Loucy (cell line): ENCODE measurements at regions not wholly inside any gene's neighbourhood (a gene's known extent, or its start where the extent isn't known, plus 50 kb on each side); places are given as distances from the start of the nearest gene placed in this dataset.
A peak's percentile ranks its signal among the peaks of the same experiment; 100 is the strongest.

Experiments used
- H2AFZ ChIP-seq: fragments of 200-600 bp; sonication (generic); 2 replicates; pipeline ENCODE4 v1.6.0; 2016; ENCODE audit warnings: antibody characterized with exemption, mild to moderate bottlenecking, low read length, moderate library complexity
- H3F3A ChIP-seq: fragments of 200-600 bp; 2 replicates; pipeline ENCODE4 v1.6.0; 2016; ENCODE audit warnings: antibody characterized with exemption, low read depth, mild to moderate bottlenecking
- H3K27me3 ChIP-seq: fragments of 200-600 bp; sonication (generic); 2 replicates; pipeline ENCODE4 v1.6.1; 2014; ENCODE audit warnings: low read length, mild to moderate bottlenecking; ENCODE audit not compliant: insufficient read depth, poor library complexity, severe bottlenecking
- H3K36me3 ChIP-seq: fragments of 200-600 bp; sonication (generic); 2 replicates; pipeline ENCODE4 v1.6.1; 2016; ENCODE audit warnings: low read length; ENCODE audit not compliant: insufficient read depth
- H3K4me1 ChIP-seq: fragments of 200-600 bp; sonication (generic); 2 replicates; pipeline ENCODE4 v1.5.1; 2014; ENCODE audit warnings: low read length, mild to moderate bottlenecking; ENCODE audit not compliant: insufficient read depth, poor library complexity, severe bottlenecking
- H3K4me2 ChIP-seq: fragments of 200-600 bp; sonication (generic); 2 replicates; pipeline ENCODE4 v1.6.0; 2014; ENCODE audit warnings: antibody characterized with exemption, low read length, low read depth, mild to moderate bottlenecking; ENCODE audit not compliant: poor library complexity, severe bottlenecking
- H3K4me3 ChIP-seq: fragments of 200-600 bp; sonication (generic); 2 replicates; pipeline ENCODE4 v1.5.1; 2014; ENCODE audit warnings: low read length, mild to moderate bottlenecking, mixed read lengths; ENCODE audit not compliant: poor library complexity, severe bottlenecking
- H3K79me2 ChIP-seq: fragments of 200-600 bp; sonication (generic); 2 replicates; pipeline ENCODE4 v1.6.1; 2014; ENCODE audit warnings: low read length; ENCODE audit not compliant: insufficient read depth
- H3K9ac ChIP-seq: fragments of 200-600 bp; sonication (generic); 2 replicates; pipeline ENCODE4 v1.6.0; 2014; ENCODE audit warnings: mild to moderate bottlenecking, low read depth, low read length, moderate library complexity; ENCODE audit not compliant: poor library complexity, severe bottlenecking
- H3K9me2 ChIP-seq: fragments of 200-600 bp; sonication (generic); replicated peaks from 2 replicates; pipeline ENCODE4 v1.6.1; 2016; ENCODE audit warnings: low read depth, low read length, mixed read lengths
- H3K9me3 ChIP-seq: fragments of 200-600 bp; sonication (generic); 2 replicates; pipeline ENCODE4 v1.6.1; 2014; ENCODE audit warnings: mild to moderate bottlenecking, antibody characterized with exemption, low read length, low read depth; ENCODE audit not compliant: insufficient read depth
- H4K20me1 ChIP-seq: fragments of 200-600 bp; sonication (generic); 2 replicates; pipeline ENCODE4 v1.6.0; 2014; ENCODE audit warnings: antibody characterized with exemption, low read length, mild to moderate bottlenecking; ENCODE audit not compliant: insufficient read depth, poor library complexity, severe bottlenecking
- EZH2phosphoT487 ChIP-seq: fragments of 200-600 bp; IDR thresholded peaks from 2 replicates; pipeline ENCODE4 v1.6.1; 2018; ENCODE audit warnings: antibody characterized with exemption, mild to moderate bottlenecking, moderate library complexity, borderline replicate concordance
- TF ChIP-seq, protein P1 (sequence below): fragments of 200-600 bp; sonication (generic); conservative IDR thresholded peaks from 2 replicates; pipeline ENCODE4 v1.5.1; 2014; ENCODE audit warnings: mild to moderate bottlenecking, antibody characterized with exemption, low read length

GRCh38 chr16:73711406-73712080, 585.1 kb upstream of the PSMD7 start:
- Histone ChIP-seq H3K4me1 (no peaks in the 10 kb centered on the region), H2AFZ (peak overlapping the region; percentile 6; the same call in 1 of the 2 replicates), H3K9me3 (no peaks in the 10 kb centered on the region), H3K36me3 (no peaks in the 10 kb centered on the region), H3K79me2 (no peaks in the 10 kb centered on the region), H3K9ac (no peak overlapping the region), H3F3A (no peaks in the 10 kb centered on the region), H3K4me3 (no peak overlapping the region), H3K27me3 (no peaks in the 10 kb centered on the region), H3K9me2 (no peaks in the 10 kb centered on the region), H4K20me1 (no peaks in the 10 kb centered on the region), H3K4me2 (no peak overlapping the region)
- TF ChIP-seq, protein P1, sequence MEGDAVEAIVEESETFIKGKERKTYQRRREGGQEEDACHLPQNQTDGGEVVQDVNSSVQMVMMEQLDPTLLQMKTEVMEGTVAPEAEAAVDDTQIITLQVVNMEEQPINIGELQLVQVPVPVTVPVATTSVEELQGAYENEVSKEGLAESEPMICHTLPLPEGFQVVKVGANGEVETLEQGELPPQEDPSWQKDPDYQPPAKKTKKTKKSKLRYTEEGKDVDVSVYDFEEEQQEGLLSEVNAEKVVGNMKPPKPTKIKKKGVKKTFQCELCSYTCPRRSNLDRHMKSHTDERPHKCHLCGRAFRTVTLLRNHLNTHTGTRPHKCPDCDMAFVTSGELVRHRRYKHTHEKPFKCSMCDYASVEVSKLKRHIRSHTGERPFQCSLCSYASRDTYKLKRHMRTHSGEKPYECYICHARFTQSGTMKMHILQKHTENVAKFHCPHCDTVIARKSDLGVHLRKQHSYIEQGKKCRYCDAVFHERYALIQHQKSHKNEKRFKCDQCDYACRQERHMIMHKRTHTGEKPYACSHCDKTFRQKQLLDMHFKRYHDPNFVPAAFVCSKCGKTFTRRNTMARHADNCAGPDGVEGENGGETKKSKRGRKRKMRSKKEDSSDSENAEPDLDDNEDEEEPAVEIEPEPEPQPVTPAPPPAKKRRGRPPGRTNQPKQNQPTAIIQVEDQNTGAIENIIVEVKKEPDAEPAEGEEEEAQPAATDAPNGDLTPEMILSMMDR = no peak
- TF ChIP-seq EZH2phosphoT487 = no peak

DNA sequence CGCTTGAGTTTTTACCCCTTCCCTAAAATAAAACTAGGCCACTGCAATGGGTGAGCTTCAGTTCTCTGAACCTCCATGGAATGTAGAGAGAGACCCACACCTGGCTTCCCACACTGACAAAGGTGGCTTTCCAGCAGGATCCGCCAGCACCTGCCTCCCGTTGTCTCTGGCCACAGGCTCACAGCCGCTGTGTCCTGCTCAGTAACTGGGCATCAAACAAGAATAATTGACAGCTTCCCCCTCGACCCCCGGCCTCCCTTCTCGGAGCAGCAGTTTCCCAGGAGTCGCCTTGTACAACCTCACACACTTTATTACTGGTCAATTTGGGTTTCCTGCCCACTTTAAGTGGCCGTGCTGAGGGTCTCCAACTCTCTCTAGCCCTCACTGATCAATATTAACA, 586.1 kb upstream of the PSMD7 start:
- no peaks in the 10 kb centered on the region for H3K4me1 ChIP-seq
- no peak overlapping the region for H3K4me2 ChIP-seq
- H3K79me2 ChIP-seq = no peaks in the 10 kb centered on the region
- H3K9me2 ChIP-seq = no peaks in the 10 kb centered on the region
- H3F3A ChIP-seq = no peaks in the 10 kb centered on the region
- no peaks in the 10 kb centered on the region for H3K9me3 ChIP-seq
- H3K4me3 ChIP-seq = no peak overlapping the region
- H3K36me3 ChIP-seq = no peaks in the 10 kb centered on the region
- TF ChIP-seq EZH2phosphoT487 = no peak
- TF ChIP-seq, protein P1 = no peak
- no peak overlapping the region for H2AFZ ChIP-seq
- H4K20me1 ChIP-seq = no peaks in the 10 kb centered on the region
- no peaks in the 10 kb centered on the region for H3K27me3 ChIP-seq
- no peak overlapping the region for H3K9ac ChIP-seq

- no peak overlapping the region for H3K9ac ChIP-seq
- no peak overlapping the region for H3K4me2 ChIP-seq
- H4K20me1 ChIP-seq = no peaks in the 10 kb centered on the region
- no peaks in the 10 kb centered on the region for H3K79me2 ChIP-seq
- H3F3A ChIP-seq = no peaks in the 10 kb centered on the region
- no peaks in the 10 kb centered on the region for H3K4me1 ChIP-seq
- no peak overlapping the region for H3K4me3 ChIP-seq
- TF ChIP-seq, protein P1 = no peak
- TF ChIP-seq EZH2phosphoT487 = no peak
- no peaks in the 10 kb centered on the region for H3K27me3 ChIP-seq
- no peaks in the 10 kb centered on the region for H3K36me3 ChIP-seq
- H3K9me2 ChIP-seq = no peaks in the 10 kb centered on the region
- H2AFZ ChIP-seq = no peak overlapping the region
- no peaks in the 10 kb centered on the region for H3K9me3 ChIP-seq
These were observed 588.8 kb upstream of the PSMD7 start for GRCh38 chr16:73707863-73708262.
